Smooth muscle cell (in vitro differentiated cells): ENCODE measurements at regions not wholly inside any gene's neighbourhood (a gene's known extent, or its start where the extent isn't known, plus 50 kb on each side); places are given as distances from the start of the nearest gene placed in this dataset.

Experiments
- DNase-seq: peaks from one replicate; lab custom pipeline; 2025; ENCODE audit not compliant: unreplicated experiment; lab: John Stamatoyannopoulos, UW
- H2AFZ ChIP-seq: fragments of 200-600 bp; sonication (generic); 2 replicates; pipeline ENCODE4 v1.6.0; 2016; ENCODE audit warnings: antibody characterized with exemption, low read depth, mild to moderate bottlenecking
- H3F3A ChIP-seq: fragments of 200-600 bp; sonication (generic); 2 replicates; pipeline ENCODE4 v1.6.0; 2017; ENCODE audit warnings: antibody characterized with exemption, low read depth
- H3K27ac ChIP-seq: fragments of 200-600 bp; sonication (generic); 2 replicates; pipeline ENCODE4 v1.5.1; 2016; ENCODE audit warnings: low read depth, mild to moderate bottlenecking
- H3K27me3 ChIP-seq: fragments of 200-600 bp; sonication (generic); 2 replicates; pipeline ENCODE4 v1.6.1; 2016; ENCODE audit warnings: low read depth, mild to moderate bottlenecking
- H3K36me3 ChIP-seq: fragments of 200-600 bp; sonication (generic); 2 replicates; pipeline ENCODE4 v1.5.1; 2016; ENCODE audit warnings: low read depth
- H3K4me1 ChIP-seq: fragments of 200-600 bp; sonication (generic); 2 replicates; pipeline ENCODE4 v1.5.1; 2016; ENCODE audit warnings: low read depth
- H3K4me2 ChIP-seq: fragments of 200-600 bp; sonication (generic); 2 replicates; pipeline ENCODE4 v1.6.0; 2016; ENCODE audit warnings: mild to moderate bottlenecking
- H3K4me3 ChIP-seq: fragments of 200-600 bp; sonication (generic); 2 replicates; pipeline ENCODE4 v1.5.1; 2016; ENCODE audit warnings: mild to moderate bottlenecking
- H3K79me2 ChIP-seq: fragments of 200-600 bp; sonication (generic); 2 replicates; pipeline ENCODE4 v1.6.0; 2016; ENCODE audit warnings: low read depth, mild to moderate bottlenecking
- H3K9ac ChIP-seq: fragments of 200-600 bp; sonication (generic); 2 replicates; pipeline ENCODE4 v1.6.0; 2016; ENCODE audit warnings: low read depth
- H3K9me3 ChIP-seq: fragments of 200-600 bp; sonication (generic); replicated peaks from 2 replicates; pipeline ENCODE4 v1.5.1; 2016; ENCODE audit warnings: low read depth
- H4K20me1 ChIP-seq: fragments of 200-600 bp; sonication (generic); 2 replicates; pipeline ENCODE4 v1.6.0; 2016; ENCODE audit warnings: low read depth
- CTCF ChIP-seq: fragments of 200-600 bp; sonication (generic); IDR thresholded peaks from 2 replicates; pipeline ENCODE4 v1.5.1; 2017; ENCODE audit warnings: borderline replicate concordance, mild to moderate bottlenecking, antibody characterized with exemption; ENCODE audit not compliant: insufficient read depth, poor library complexity, severe bottlenecking
- WGBS: methylation state at CpG from one replicate; pipeline ENCODE4 v1.1.7; 2016; ENCODE audit warnings: low lambda C conversion rate; 5-methylcytosine and 5-hydroxymethylcytosine counted together

DNA sequence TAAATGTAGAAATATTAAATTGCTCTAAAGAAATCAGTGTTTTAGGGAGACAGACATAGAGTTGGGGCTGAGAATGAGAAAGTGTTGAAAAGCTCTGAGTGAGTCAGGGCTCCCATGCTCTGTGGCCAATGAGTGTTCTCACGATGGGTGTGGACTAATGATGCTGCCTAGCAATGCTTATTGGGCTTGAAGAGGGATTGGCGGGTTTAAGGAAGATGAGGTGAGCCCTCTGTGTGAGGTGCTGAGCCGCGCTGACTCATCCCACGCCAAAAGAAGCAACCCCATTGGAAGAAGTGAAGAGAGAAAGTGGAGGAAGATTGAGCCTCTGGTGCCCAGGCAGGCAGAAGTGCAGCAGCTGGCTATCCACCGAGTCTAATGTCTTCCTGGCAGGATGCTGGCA is 65.1 kb upstream of the DPT start:
- DNase-seq, result no peak
- H3K9ac ChIP-seq, result no peak overlapping the region
- H3K27me3 ChIP-seq, result no peaks in the 10 kb centered on the region
- H4K20me1 ChIP-seq, result no peaks in the 10 kb centered on the region
- no peak overlapping the region for H3K27ac ChIP-seq
- no peaks in the 10 kb centered on the region for H3K79me2 ChIP-seq
- no peaks in the 10 kb centered on the region for H3K4me1 ChIP-seq
- H3K9me3 ChIP-seq, result no peaks in the 10 kb centered on the region
- H2AFZ ChIP-seq, result no peak overlapping the region
- H3F3A ChIP-seq, result no peaks in the 10 kb centered on the region
- no peaks in the 10 kb centered on the region for H3K36me3 ChIP-seq
- whole genome bisulfite sequencing, result 80% methylated on average over 6 of the region's 6 CpGs
- no peak for TF ChIP-seq CTCF
- no peak overlapping the region for H3K4me2 ChIP-seq
- no peak overlapping the region for H3K4me3 ChIP-seq

- H3K27me3 ChIP-seq, result no peaks in the 10 kb centered on the region
- DNase-seq, result no peak
- no peaks in the 10 kb centered on the region for H3K9me3 ChIP-seq
- no peaks in the 10 kb centered on the region for H3K36me3 ChIP-seq
- no peaks in the 10 kb centered on the region for H3K79me2 ChIP-seq
- H2AFZ ChIP-seq, result no peak overlapping the region
- H3K9ac ChIP-seq, result no peak overlapping the region
- 96% methylated on average over 3 of the region's 3 CpGs for WGBS
- no peak for TF ChIP-seq CTCF
- no peaks in the 10 kb centered on the region for H4K20me1 ChIP-seq
- no peaks in the 10 kb centered on the region for H3F3A ChIP-seq
- peaks cover 5% of the 10 kb centered on the region for H3K4me1 ChIP-seq
- H3K27ac ChIP-seq, result no peak overlapping the region
- H3K4me2 ChIP-seq, result no peak overlapping the region
- H3K4me3 ChIP-seq, result no peak overlapping the region
Observed at GRCh38 chr1:168795681-168796080, 66.7 kb upstream of the DPT start.

DNA sequence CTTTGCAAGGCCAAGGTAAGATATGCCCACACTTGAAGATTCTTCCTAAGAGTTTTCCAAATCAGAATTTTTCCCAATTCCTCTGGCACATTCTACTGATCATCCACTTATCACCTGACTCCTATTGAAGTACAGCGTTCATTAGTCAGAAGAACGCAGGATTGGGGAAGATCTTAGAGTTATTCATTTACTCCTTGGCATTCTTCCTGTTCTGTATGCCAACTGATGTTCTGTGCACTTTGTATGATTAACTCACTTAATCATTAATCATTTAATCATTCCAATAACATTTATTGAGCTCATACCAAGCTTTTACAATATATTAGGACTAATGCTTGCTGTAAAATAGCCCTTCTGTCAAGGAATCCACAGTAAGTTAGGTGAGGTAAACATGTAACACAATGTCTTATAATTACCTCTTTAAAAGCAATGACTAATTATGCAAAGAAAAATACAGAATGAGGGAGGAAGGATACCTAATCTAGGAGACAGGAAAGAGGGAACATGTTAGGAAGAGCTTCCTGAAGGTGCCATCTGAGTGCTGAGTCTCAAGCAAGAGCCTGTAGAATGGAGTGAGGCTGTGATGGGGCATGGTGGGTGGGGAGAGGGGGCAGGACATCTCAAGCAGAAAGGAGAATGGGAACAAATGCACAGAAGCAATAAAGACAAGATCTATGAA is 71.1 kb upstream of the DPT start:
- Histone ChIP-seq H4K20me1 (no peaks in the 10 kb centered on the region), H3F3A (no peaks in the 10 kb centered on the region), H2AFZ (no peak overlapping the region), H3K4me3 (no peak overlapping the region), H3K36me3 (no peaks in the 10 kb centered on the region), H3K79me2 (no peaks in the 10 kb centered on the region), H3K4me2 (no peak overlapping the region), H3K9ac (no peak overlapping the region), H3K27ac (no peak overlapping the region), H3K4me1 (peaks cover 20% of the 10 kb centered on the region), H3K27me3 (no peaks in the 10 kb centered on the region), H3K9me3 (no peaks in the 10 kb centered on the region)
- 98% methylated on average over 2 of the region's 2 CpGs for WGBS
- DNase-seq, result no peak
- TF ChIP-seq CTCF, result no peak
